ENCODE measurements at regions not wholly inside any gene's neighbourhood (a gene's known extent, or its start where the extent isn't known, plus 50 kb on each side); places are given as distances from the start of the nearest gene placed in this dataset.

- no peak for TF ChIP-seq CTCF (conservative IDR thresholded peaks at IDR 0.05; ENCODE audit: low read depth, low read length)
- TF ChIP-seq EZH2 (IDR thresholded peaks at IDR 0.05; ENCODE audit: low read length, unreplicated experiment) = no peak
- TF ChIP-seq EZH2phosphoT487 (IDR thresholded peaks at IDR 0.05; ENCODE audit: borderline replicate concordance, low read length) = no peak
Observed at GRCh38 chr14:71701990-71702389, 230.2 kb upstream of the RGS6 start.
